HTR-8/SVneo (cell line): ENCODE measurements at regions not wholly inside any gene's neighbourhood (a gene's known extent, or its start where the extent isn't known, plus 50 kb on each side); places are given as distances from the start of the nearest gene placed in this dataset.

Experiments used
- DNase-seq: peaks from one replicate; pipeline ENCODE4 v3.0.0; 2011; ENCODE audit warnings: low spot score, mixed read lengths; ENCODE audit not compliant: insufficient read length
- FAIRE-seq: peaks from 2 replicates; lab custom pipeline; 2011; peaks lifted over from hg19 to GRCh38; lab: Jason Lieb, UNC

GRCh38 chr3:27594096-27594690, 110.0 kb upstream of the SLC4A7 start:
- DNase-seq = no peak
- FAIRE-seq = no peak

- DNase-seq = no peak
- no peak for FAIRE-seq
These were observed 109.0 kb upstream of the SLC4A7 start for GRCh38 chr3:27593173-27593572.

- no peak for DNase-seq
- no peak for FAIRE-seq
These were observed 107.4 kb upstream of the SLC4A7 start for GRCh38 chr3:27591312-27592210.

GRCh38 chr3:27590437-27591298, 106.5 kb upstream of the SLC4A7 start:
- FAIRE-seq (no peak), DNase-seq (peak; percentile 40)

- FAIRE-seq (no peak), DNase-seq (no peak)
These were observed 105.6 kb upstream of the SLC4A7 start for GRCh38 chr3:27589795-27590194.

GRCh38 chr3:27585429-27585828, 101.2 kb upstream of the SLC4A7 start:
- DNase-seq = no peak
- FAIRE-seq = no peak

- FAIRE-seq = no peak
- no peak for DNase-seq
These were observed 100.7 kb upstream of the SLC4A7 start for GRCh38 chr3:27584874-27585273.

- no peak for FAIRE-seq
These were observed 97.7 kb upstream of the SLC4A7 start for GRCh38 chr3:27581852-27582251.

GRCh38 chr3:27578032-27578431, 93.8 kb upstream of the SLC4A7 start:
- DNase-seq = no peak
- FAIRE-seq = no peak

More at GRCh38 chr3:27581852-27582251, 97.7 kb upstream of the SLC4A7 start:
- DNase-seq = no peak

GRCh38 chr3:27577504-27577903, 93.3 kb upstream of the SLC4A7 start:
- FAIRE-seq (no peak), DNase-seq (no peak)

GRCh38 chr3:27576171-27576570, 92.0 kb upstream of the SLC4A7 start:
- DNase-seq (no peak), FAIRE-seq (no peak)

- no peak for DNase-seq
- FAIRE-seq = no peak
These were observed 91.3 kb upstream of the SLC4A7 start for GRCh38 chr3:27575499-27575898.

- DNase-seq (no peak), FAIRE-seq (no peak)
These were observed 90.2 kb upstream of the SLC4A7 start for GRCh38 chr3:27574438-27574795.

- DNase-seq (no peak), FAIRE-seq (no peak)
These were observed 89.7 kb upstream of the SLC4A7 start for GRCh38 chr3:27573780-27574437.

GRCh38 chr3:27573138-27573537, 89.0 kb upstream of the SLC4A7 start:
- no peak for DNase-seq
- no peak for FAIRE-seq

GRCh38 chr3:27571345-27571744, 87.2 kb upstream of the SLC4A7 start:
- FAIRE-seq (no peak), DNase-seq (no peak)

- no peak for DNase-seq
- no peak for FAIRE-seq
These were observed 86.4 kb upstream of the SLC4A7 start for GRCh38 chr3:27570421-27571106.

GRCh38 chr3:27568393-27568792, 84.2 kb upstream of the SLC4A7 start:
- FAIRE-seq (no peak), DNase-seq (peak; percentile 65)

GRCh38 chr3:27567251-27567650, 83.1 kb upstream of the SLC4A7 start:
- FAIRE-seq = peak; percentile 65
- DNase-seq = no peak
